ENCODE measurements at regions not wholly inside any gene's neighbourhood (a gene's known extent, or its start where the extent isn't known, plus 50 kb on each side); places are given as distances from the start of the nearest gene placed in this dataset.

GRCh38 chr10:6978187-6978627, 398.1 kb upstream of the PRKCQ start:
- TF ChIP-seq POLR2A (IDR thresholded peaks at IDR 0.05) (no peak), CTCF (IDR thresholded peaks at IDR 0.05) (no peak), EP300 (IDR thresholded peaks at IDR 0.05) (no peak)
